Glutamatergic neuron (in vitro differentiated cells): ENCODE measurements at regions not wholly inside any gene's neighbourhood (a gene's known extent, or its start where the extent isn't known, plus 50 kb on each side); places are given as distances from the start of the nearest gene placed in this dataset.
"Not testable (repeated sequence)": the region's sequence is repeated elsewhere in the genome, so short reads cannot be mapped to it uniquely, and the experiment has no call there.

ENCODE experiments used
- DNase-seq: peaks from one replicate; pipeline ENCODE4 v3.0.0; 2022
- H3K27ac Mint-ChIP-seq: one replicate; pipeline ENCODE4 v1.8.0; 2020; ENCODE audit warnings: mild to moderate bottlenecking, mixed read lengths, inconsistent platforms; ENCODE audit not compliant: unreplicated experiment
- H3K27me3 Mint-ChIP-seq: one replicate; pipeline ENCODE4 v1.8.0; 2020; ENCODE audit warnings: mild to moderate bottlenecking, moderate library complexity, mixed read lengths, inconsistent platforms; ENCODE audit not compliant: unreplicated experiment
- H3K36me3 Mint-ChIP-seq: one replicate; pipeline ENCODE4 v1.8.0; 2020; ENCODE audit warnings: mild to moderate bottlenecking, mixed read lengths, inconsistent platforms; ENCODE audit not compliant: unreplicated experiment
- H3K4me1 Mint-ChIP-seq: one replicate; pipeline ENCODE4 v1.8.0; 2020; ENCODE audit warnings: mild to moderate bottlenecking, low read depth, mixed read lengths, inconsistent platforms; ENCODE audit not compliant: unreplicated experiment
- H3K4me3 Mint-ChIP-seq: one replicate; pipeline ENCODE4 v1.8.0; 2020; ENCODE audit warnings: mild to moderate bottlenecking, mixed read lengths, inconsistent platforms; ENCODE audit not compliant: unreplicated experiment
- H3K9me3 Mint-ChIP-seq: one replicate; pipeline ENCODE4 v1.8.0; 2020; ENCODE audit warnings: mild to moderate bottlenecking, moderate library complexity, mixed read lengths, inconsistent platforms; ENCODE audit not compliant: unreplicated experiment
- CTCF ChIP-seq: fragments of 200-600 bp; sonication (generic); IDR thresholded peaks from one replicate; pipeline ENCODE4 v1.5.0; 2021; ENCODE audit not compliant: partially characterized antibody, unreplicated experiment

GRCh38 chr5:20940786-20941185 is 952.8 kb upstream of the CDH18 start:
- H3K27ac Mint-ChIP-seq, H3K4me3 Mint-ChIP-seq, H3K36me3 Mint-ChIP-seq, H3K4me1 Mint-ChIP-seq, H3K9me3 Mint-ChIP-seq, H3K27me3 Mint-ChIP-seq, DNase-seq: not testable (repeated sequence)

- not testable (repeated sequence) for H3K4me1 Mint-ChIP-seq, H3K27ac Mint-ChIP-seq, DNase-seq, H3K9me3 Mint-ChIP-seq, H3K36me3 Mint-ChIP-seq, H3K27me3 Mint-ChIP-seq, H3K4me3 Mint-ChIP-seq
Measured at GRCh38 chr5:20890936-20891335, 902.9 kb upstream of the CDH18 start.

GRCh38 chr5:20875726-20876125 is 887.7 kb upstream of the CDH18 start:
- H3K36me3 Mint-ChIP-seq, H3K9me3 Mint-ChIP-seq, H3K27me3 Mint-ChIP-seq, DNase-seq, H3K4me1 Mint-ChIP-seq, H3K4me3 Mint-ChIP-seq, H3K27ac Mint-ChIP-seq: not testable (repeated sequence)

GRCh38 chr5:20865892-20866291 is 877.9 kb upstream of the CDH18 start:
- not testable (repeated sequence) for H3K9me3 Mint-ChIP-seq, H3K27ac Mint-ChIP-seq, H3K27me3 Mint-ChIP-seq, DNase-seq, H3K4me3 Mint-ChIP-seq, H3K4me1 Mint-ChIP-seq, H3K36me3 Mint-ChIP-seq

- H3K36me3 Mint-ChIP-seq, result no peaks in the 10 kb centered on the region
- H3K4me1 Mint-ChIP-seq, result no peaks in the 10 kb centered on the region
- H3K27ac Mint-ChIP-seq, result no peak overlapping the region
- no peaks in the 10 kb centered on the region for H3K27me3 Mint-ChIP-seq
- no peaks in the 10 kb centered on the region for H3K9me3 Mint-ChIP-seq
- no peak for TF ChIP-seq CTCF
- no peak for DNase-seq
- no peak overlapping the region for H3K4me3 Mint-ChIP-seq
Measured at GRCh38 chr5:20833081-20833627, 845.2 kb upstream of the CDH18 start.

- Mint-ChIP-seq H3K36me3 (no peaks in the 10 kb centered on the region), H3K27me3 (no peaks in the 10 kb centered on the region), H3K4me3 (no peak overlapping the region), H3K4me1 (no peaks in the 10 kb centered on the region), H3K9me3 (no peaks in the 10 kb centered on the region), H3K27ac (no peak overlapping the region)
- TF ChIP-seq CTCF, result no peak
- DNase-seq, result no peak
Measured at GRCh38 chr5:20832204-20833080, 844.4 kb upstream of the CDH18 start.

GRCh38 chr5:20825951-20826350 is 838.0 kb upstream of the CDH18 start:
- not testable (repeated sequence) for H3K4me1 Mint-ChIP-seq, H3K27me3 Mint-ChIP-seq, DNase-seq, H3K9me3 Mint-ChIP-seq, H3K27ac Mint-ChIP-seq, H3K4me3 Mint-ChIP-seq, H3K36me3 Mint-ChIP-seq

GRCh38 chr5:20797216-20797615 is 809.2 kb upstream of the CDH18 start:
- not testable (repeated sequence) for H3K4me3 Mint-ChIP-seq, H3K4me1 Mint-ChIP-seq, DNase-seq, H3K27me3 Mint-ChIP-seq, H3K36me3 Mint-ChIP-seq, H3K9me3 Mint-ChIP-seq, H3K27ac Mint-ChIP-seq

- not testable (repeated sequence) for H3K27me3 Mint-ChIP-seq, H3K4me3 Mint-ChIP-seq, H3K27ac Mint-ChIP-seq, H3K9me3 Mint-ChIP-seq, DNase-seq, H3K36me3 Mint-ChIP-seq, H3K4me1 Mint-ChIP-seq
Measured at GRCh38 chr5:20784755-20785154, 796.8 kb upstream of the CDH18 start.

- H3K27me3 Mint-ChIP-seq, H3K27ac Mint-ChIP-seq, H3K36me3 Mint-ChIP-seq, DNase-seq, H3K9me3 Mint-ChIP-seq, H3K4me3 Mint-ChIP-seq, H3K4me1 Mint-ChIP-seq: not testable (repeated sequence)
Measured at GRCh38 chr5:20783484-20783883, 795.5 kb upstream of the CDH18 start.
